ENCODE measurements at regions not wholly inside any gene's neighbourhood (a gene's known extent, or its start where the extent isn't known, plus 50 kb on each side); places are given as distances from the start of the nearest gene placed in this dataset.

DNA sequence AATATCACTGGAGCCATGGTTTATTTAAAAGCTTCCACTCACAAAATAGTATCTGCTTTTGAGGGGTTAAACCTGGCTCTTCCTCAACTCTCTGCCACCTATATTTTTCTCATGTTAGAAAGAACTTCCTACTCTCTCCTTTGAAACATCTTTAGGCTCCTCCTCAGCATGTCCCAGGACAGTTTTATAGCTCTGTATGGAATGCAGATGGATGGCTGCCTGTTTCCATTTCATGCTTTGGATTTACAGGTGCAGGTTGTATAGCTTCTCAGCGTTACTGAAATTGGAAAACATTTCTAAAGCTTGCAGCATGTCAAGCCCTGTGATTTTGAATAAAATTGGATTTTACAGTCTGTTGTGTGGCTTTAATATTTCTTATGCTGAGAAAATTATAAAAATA is 314.0 kb downstream of the NDFIP2 start:
- no peak for ATAC-seq (ENCODE audit: low FRiP score)
- no peak for DNase-seq (ENCODE audit: low spot score)
- TF ChIP-seq, protein P1, sequence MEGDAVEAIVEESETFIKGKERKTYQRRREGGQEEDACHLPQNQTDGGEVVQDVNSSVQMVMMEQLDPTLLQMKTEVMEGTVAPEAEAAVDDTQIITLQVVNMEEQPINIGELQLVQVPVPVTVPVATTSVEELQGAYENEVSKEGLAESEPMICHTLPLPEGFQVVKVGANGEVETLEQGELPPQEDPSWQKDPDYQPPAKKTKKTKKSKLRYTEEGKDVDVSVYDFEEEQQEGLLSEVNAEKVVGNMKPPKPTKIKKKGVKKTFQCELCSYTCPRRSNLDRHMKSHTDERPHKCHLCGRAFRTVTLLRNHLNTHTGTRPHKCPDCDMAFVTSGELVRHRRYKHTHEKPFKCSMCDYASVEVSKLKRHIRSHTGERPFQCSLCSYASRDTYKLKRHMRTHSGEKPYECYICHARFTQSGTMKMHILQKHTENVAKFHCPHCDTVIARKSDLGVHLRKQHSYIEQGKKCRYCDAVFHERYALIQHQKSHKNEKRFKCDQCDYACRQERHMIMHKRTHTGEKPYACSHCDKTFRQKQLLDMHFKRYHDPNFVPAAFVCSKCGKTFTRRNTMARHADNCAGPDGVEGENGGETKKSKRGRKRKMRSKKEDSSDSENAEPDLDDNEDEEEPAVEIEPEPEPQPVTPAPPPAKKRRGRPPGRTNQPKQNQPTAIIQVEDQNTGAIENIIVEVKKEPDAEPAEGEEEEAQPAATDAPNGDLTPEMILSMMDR (IDR thresholded peaks at IDR 0.05) = no peak

DNA sequence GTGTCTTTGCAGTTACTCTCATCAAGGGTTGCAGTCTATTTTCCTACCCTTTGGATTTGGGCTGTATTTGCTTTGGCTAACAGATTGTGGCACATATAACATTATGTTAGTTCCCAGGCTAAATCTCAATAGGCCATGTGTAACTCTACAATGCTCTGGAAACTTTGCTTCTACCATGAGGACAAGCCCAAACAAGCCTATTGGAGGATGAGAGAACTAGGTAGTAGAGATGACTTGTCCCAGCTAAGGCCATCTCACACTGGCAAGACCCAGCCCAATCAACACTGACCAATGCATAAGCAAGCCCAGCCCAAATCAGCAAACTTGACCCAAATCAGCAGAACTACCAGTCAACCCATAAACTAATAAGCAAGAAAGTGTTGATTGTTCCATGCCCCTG is 311.8 kb downstream of the NDFIP2 start:
- TF ChIP-seq, protein P1 (IDR thresholded peaks at IDR 0.05) = no peak
- no peak for ATAC-seq (ENCODE audit: low FRiP score)
- no peak for DNase-seq (ENCODE audit: low spot score)

DNA sequence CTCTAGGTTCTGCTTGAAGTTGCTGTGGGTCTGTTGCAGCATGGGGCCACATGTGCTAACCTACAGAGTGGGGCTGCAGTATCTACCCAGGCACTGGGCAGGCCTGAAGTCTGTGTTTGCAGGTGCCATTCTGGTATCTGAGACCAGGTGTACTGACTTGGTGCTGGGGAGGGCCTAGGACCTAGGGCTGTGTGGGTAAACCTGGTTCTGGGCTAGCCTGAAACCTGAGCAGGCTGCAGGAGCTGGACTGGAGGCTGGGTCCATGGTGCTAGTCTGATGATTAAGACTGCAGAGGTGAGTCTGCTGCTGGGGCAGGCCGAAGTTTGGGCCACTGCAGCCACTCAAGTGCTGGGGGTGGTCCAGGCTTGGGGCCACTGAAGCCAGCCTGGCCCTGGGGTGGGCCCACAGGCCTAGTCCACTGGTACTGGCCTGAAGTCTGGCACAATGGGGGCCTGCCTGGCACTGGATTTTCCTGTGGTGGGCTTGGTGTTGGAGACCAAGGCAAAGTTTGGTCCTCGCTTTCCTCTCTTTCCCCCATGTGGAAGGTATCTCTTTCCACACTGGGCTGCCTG is 310.6 kb downstream of the NDFIP2 start:
- TF ChIP-seq, protein P1 (IDR thresholded peaks at IDR 0.05) = no peak
- no peak for ATAC-seq (ENCODE audit: low FRiP score)

DNA sequence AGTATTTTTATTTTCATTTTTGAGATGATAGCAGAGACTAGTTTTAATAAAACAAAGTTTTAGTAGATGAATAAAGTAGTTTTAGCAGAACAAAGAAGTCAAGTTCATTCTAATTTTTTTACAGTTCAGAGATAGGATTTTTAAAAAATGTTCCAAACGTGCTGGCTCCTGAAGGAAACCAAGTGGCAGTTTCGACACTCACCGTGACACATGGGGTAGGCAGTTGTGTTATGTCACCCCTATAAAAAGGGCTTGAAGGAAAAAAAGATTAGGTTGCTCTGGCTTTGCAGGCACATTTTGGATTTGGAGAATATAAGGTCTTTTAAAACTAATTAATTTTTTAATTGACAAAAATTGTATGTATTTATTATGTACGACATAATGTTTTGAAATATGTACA is 305.2 kb downstream of the NDFIP2 start:
- DNase-seq (ENCODE audit: low spot score) = no peak
- TF ChIP-seq, protein P1 (IDR thresholded peaks at IDR 0.05) = no peak
- no peak for ATAC-seq (ENCODE audit: low FRiP score)

More for the DNA sequence above, 310.6 kb downstream of the NDFIP2 start:
- DNase-seq (ENCODE audit: low spot score) = no peak

DNA sequence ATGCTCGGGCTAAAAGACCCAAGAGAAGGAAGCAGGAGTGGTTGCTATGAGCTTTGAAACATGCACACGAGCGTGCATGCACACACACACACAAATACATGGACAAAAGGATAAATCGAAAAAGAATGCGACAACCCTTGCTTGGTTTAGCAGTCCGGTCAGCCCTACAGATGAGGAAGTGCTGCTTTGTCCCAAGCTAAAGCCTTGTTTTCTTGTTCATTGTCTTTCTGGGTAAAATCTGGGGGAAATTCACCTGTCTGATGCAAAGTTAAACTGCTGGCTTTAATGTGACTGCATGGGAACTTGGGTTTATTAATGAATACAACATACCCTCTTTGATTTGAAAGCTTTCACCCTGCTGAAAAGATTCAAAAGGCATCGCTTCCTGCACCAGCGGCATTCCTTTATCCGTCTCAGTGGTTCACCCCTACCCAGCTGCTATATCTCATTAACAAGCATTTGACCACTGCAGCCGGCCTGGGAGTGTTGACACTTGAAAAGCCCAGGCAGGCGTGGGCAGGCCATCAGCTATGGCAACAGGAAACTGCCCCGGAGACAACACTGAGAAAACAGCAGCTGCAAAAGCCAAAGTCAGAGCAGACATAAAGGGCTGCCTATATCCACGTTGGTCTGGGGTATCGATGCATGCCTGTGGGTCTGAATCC is 301.7 kb downstream of the NDFIP2 start:
- TF ChIP-seq, protein P1 (IDR thresholded peaks at IDR 0.05) = no peak
- ATAC-seq (ENCODE audit: low FRiP score) (no peak), DNase-seq (ENCODE audit: low spot score) (no peak)

DNA sequence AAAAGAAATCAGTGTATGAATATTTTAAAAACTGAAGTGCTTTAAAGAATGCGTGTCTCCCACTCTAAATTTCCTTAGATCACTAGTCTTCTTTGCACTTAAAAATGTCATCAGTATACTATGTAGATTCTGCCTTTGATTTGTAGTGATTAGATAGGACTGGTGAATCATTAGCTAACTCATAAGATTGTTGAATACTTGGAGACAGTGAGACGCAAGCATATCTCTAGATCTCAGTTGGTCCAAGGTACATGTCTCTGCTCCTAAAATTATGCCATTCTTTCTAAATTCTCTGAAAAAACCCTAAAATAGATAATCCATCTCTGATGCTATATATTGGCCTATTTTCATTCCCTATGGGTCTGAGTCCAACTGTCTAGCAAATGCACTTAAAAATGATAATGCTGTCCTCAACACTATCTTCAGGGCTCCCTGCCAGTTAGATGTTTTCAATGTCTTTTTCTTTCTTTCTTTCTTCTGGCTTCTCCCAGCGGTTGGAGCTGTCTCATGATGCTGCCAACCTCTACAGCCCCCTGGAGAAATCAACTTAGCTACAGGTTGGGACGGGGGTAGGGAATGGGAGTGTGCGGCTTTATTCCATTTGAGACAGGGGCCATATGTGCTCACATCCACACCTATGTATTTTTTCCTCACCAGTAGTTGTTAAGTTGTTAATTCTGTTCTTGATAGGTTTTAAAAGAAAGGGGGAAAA is 301.0 kb downstream of the NDFIP2 start:
- DNase-seq (ENCODE audit: low spot score) (no peak), ATAC-seq (ENCODE audit: low FRiP score) (no peak)
- TF ChIP-seq, protein P1 (IDR thresholded peaks at IDR 0.05) = no peak

Data from omental fat pad (tissue), 3 donors.